ENCODE measurements at regions not wholly inside any gene's neighbourhood (a gene's known extent, or its start where the extent isn't known, plus 50 kb on each side); places are given as distances from the start of the nearest gene placed in this dataset.

DNA sequence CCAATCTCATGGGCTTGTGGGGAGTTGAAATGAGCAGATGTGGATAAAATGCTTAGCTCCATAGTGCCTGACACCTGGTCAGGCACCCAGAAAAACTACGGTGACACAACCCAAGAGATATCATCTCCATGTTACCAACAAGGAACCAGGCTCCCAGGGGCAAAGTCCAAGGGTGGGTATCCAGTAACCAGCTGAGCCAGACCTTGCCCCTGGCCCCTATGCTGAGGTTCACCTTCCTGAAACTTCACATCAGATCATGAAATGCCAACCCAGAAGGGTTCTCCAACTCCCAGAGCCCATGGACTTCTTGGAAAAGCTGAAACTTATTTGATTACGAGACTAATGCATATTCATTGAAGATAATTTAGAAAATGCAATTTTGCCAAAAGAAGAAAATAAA is 141.8 kb upstream of the KCNG1 start:
- no peak overlapping the region for H3K4me3 ChIP-seq (ENCODE audit: low read depth, low read length)
- TF ChIP-seq, protein P1, sequence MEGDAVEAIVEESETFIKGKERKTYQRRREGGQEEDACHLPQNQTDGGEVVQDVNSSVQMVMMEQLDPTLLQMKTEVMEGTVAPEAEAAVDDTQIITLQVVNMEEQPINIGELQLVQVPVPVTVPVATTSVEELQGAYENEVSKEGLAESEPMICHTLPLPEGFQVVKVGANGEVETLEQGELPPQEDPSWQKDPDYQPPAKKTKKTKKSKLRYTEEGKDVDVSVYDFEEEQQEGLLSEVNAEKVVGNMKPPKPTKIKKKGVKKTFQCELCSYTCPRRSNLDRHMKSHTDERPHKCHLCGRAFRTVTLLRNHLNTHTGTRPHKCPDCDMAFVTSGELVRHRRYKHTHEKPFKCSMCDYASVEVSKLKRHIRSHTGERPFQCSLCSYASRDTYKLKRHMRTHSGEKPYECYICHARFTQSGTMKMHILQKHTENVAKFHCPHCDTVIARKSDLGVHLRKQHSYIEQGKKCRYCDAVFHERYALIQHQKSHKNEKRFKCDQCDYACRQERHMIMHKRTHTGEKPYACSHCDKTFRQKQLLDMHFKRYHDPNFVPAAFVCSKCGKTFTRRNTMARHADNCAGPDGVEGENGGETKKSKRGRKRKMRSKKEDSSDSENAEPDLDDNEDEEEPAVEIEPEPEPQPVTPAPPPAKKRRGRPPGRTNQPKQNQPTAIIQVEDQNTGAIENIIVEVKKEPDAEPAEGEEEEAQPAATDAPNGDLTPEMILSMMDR (IDR thresholded peaks at IDR 0.05; ENCODE audit: insufficient read depth, low read depth, low read length, missing control alignments) = no peak
- DNase-seq (ENCODE audit: low read depth) = no peak

DNA sequence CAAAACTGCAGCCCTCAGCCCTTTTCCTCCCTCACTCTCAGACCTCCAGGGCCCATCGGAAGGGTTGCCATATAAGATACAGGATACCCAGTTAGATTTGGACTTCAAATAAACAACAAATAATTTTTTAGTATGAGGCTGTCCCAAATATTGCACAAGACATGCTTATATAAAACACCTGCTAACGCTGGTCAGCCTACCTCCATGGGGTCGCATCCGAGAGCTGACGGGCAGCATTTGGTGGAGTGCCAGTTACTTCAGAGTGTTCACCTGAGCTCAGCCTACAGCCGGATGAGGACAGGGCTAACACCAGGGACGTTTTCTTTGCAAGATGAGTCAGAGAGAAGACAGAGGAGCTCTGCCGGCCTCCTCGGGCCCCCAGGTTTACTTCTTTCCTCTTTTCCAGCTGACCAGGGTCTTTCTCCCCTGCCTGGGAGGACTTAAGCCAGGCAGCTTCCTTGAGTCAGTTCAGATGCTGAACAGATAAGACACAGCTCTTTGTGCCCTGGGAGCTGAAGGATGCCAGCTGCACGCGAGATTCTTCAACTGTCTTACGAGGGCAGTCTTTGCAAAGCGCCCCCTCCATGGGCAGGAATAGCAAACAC is 141.2 kb upstream of the KCNG1 start:
- TF ChIP-seq, protein P1 (IDR thresholded peaks at IDR 0.05; ENCODE audit: insufficient read depth, low read depth, low read length, missing control alignments) = no peak
- DNase-seq (ENCODE audit: low read depth) = no peak
- no peak overlapping the region for H3K4me3 ChIP-seq (ENCODE audit: low read depth, low read length)

DNA sequence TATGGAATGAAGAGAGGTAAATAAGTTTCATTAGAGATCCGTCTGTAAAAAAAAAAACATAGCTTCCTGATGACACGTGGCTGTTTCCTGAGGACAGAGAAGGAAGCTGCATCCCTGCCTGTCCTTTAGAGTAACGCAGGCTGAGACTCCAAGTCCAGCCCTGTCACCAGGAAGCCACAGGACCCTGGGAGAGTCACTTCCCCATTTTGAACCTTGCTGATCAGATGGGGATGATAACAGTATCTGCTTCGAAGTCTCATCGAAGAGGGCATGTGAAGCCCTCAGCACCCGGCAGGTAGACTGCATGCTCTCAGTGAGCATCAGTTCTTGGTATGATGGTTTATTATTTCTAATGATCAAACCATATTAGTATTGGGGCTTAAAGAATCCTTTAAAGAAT is 139.1 kb upstream of the KCNG1 start:
- H3K4me3 ChIP-seq (ENCODE audit: low read depth, low read length) = no peak overlapping the region
- TF ChIP-seq, protein P1 (IDR thresholded peaks at IDR 0.05; ENCODE audit: insufficient read depth, low read depth, low read length, missing control alignments) = no peak
- no peak for DNase-seq (ENCODE audit: low read depth)

DNA sequence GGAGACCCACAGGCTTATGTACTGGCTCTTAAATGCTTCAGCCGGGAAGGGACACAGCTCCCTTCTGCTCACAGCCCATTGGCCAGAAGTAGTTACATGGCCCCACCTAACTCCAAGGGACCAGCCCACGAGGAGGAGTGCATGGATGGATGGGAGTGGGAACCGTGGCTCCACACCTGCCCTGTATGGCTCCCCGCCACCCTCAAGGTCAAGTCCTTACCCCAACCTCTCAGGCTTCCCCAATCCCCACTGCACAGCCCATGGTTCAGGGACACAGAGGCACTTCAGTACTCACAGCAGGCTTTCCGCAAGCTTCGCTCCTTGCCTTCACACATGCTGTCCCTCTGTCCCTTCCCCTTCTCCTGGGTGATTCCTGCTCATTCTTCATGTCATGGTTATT is 137.9 kb upstream of the KCNG1 start:
- no peak for DNase-seq (ENCODE audit: low read depth)
- TF ChIP-seq, protein P1 (IDR thresholded peaks at IDR 0.05; ENCODE audit: insufficient read depth, low read depth, low read length, missing control alignments) = no peak
- H3K4me3 ChIP-seq (ENCODE audit: low read depth, low read length) = no peak overlapping the region

DNA sequence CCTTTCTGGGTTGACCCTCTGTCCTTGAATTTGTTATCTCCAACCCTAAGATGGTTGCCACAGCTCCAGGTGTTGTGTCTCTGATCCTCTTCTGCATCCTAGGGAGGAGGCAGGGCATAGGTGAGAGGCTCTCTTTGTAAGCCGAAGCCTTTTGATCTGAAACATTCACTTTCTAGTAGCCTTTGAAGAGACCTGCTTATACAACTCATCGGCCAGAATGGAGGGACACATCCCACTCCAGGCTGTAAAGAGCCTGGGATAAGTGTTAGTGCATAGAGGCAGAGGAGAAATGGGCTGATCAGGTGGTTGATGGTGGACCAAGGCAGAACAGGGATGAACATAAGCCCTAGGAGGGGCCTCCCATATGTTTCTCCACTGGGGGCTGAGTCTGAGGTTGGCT is 137.1 kb upstream of the KCNG1 start:
- H3K4me3 ChIP-seq (ENCODE audit: low read depth, low read length) = no peak overlapping the region
- no peak for DNase-seq (ENCODE audit: low read depth)
- TF ChIP-seq, protein P1 (IDR thresholded peaks at IDR 0.05; ENCODE audit: insufficient read depth, low read depth, low read length, missing control alignments) = no peak

DNA sequence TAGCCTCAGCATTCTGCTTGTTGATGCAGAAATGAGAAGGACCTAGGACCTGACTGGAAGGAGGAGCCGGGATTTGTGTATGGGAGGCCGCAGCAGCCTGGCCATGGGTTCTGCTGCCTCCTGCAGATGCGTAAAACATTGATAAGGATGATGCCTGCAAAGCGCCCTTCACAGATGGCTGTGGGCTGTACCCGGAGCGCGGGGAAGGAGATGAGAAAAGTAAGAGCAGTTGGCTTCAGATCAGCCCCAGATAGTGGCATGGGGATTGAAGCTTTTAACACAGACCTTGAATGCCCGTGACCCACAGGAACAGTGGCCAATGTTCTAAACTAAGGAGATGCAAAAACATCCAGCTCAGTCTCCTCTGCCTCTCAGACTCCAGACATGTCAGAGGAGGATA is 136.4 kb upstream of the KCNG1 start:
- DNase-seq (ENCODE audit: low read depth) = no peak
- TF ChIP-seq, protein P1 (IDR thresholded peaks at IDR 0.05; ENCODE audit: insufficient read depth, low read depth, low read length, missing control alignments) = no peak
- H3K4me3 ChIP-seq (ENCODE audit: low read depth, low read length) = no peak overlapping the region

DNA sequence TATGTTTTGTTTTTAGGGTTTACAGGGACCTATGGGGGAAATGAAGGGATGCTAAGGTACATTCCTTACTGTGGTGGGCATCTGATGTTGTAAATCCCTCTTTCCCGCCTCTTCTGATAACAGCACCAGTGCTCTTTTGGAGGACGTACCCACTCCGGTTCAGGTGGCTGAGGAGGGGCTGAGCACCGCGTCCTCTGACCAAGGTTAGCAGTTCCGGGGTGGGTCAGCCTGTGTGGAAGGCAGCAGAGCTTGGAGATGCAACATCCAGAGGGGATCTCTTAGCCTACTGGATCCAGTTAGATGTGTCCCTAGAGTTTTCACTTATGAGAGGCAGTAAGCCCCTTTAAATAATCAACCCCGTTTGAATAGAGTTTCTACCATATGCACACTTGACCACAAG is 135.3 kb upstream of the KCNG1 start:
- TF ChIP-seq, protein P1 (IDR thresholded peaks at IDR 0.05; ENCODE audit: insufficient read depth, low read depth, low read length, missing control alignments) = no peak
- H3K4me3 ChIP-seq (ENCODE audit: low read depth, low read length) = no peak overlapping the region
- no peak for DNase-seq (ENCODE audit: low read depth)

All from GM12865 (cell line).